ENCODE measurements at regions not wholly inside any gene's neighbourhood (a gene's known extent, or its start where the extent isn't known, plus 50 kb on each side); places are given as distances from the start of the nearest gene placed in this dataset.
"Not testable (repeated sequence)": the region's sequence is repeated elsewhere in the genome, so short reads cannot be mapped to it uniquely, and the experiment has no call there.

GRCh38 chr4:154164931-154165839, 326.4 kb downstream of the DCHS2 start:
- peak in 1 of 2 donors; percentile 45 for DNase-seq (ENCODE audit: low read depth in 1 of 2, low spot score in 1 of 2)

GRCh38 chr4:154160519-154161301, 330.9 kb downstream of the DCHS2 start:
- no peak for DNase-seq (ENCODE audit: low read depth in 1 of 2, low spot score in 1 of 2)

GRCh38 chr4:154158361-154159155, 333.0 kb downstream of the DCHS2 start:
- no peak for DNase-seq (ENCODE audit: low read depth in 1 of 2, low spot score in 1 of 2)

- DNase-seq (ENCODE audit: low read depth in 1 of 2, low spot score in 1 of 2): no peak
Measured at GRCh38 chr4:154152546-154152945, 339.1 kb downstream of the DCHS2 start.

GRCh38 chr4:154149236-154149635, 342.4 kb downstream of the DCHS2 start:
- not testable (repeated sequence) for DNase-seq (ENCODE audit: low read depth in 1 of 2, low spot score in 1 of 2)

GRCh38 chr4:154143720-154144119, 347.9 kb downstream of the DCHS2 start:
- DNase-seq (ENCODE audit: low read depth in 1 of 2, low spot score in 1 of 2): no peak

GRCh38 chr4:154142664-154143063, 348.9 kb downstream of the DCHS2 start:
- DNase-seq (ENCODE audit: low read depth in 1 of 2, low spot score in 1 of 2): no peak

- no peak for DNase-seq (ENCODE audit: low read depth in 1 of 2, low spot score in 1 of 2)
Measured at GRCh38 chr4:154140869-154141268, 350.7 kb downstream of the DCHS2 start.

- no peak for DNase-seq (ENCODE audit: low read depth in 1 of 2, low spot score in 1 of 2)
Measured at GRCh38 chr4:154137320-154137905, 348.5 kb upstream of the SFRP2 start.

GRCh38 chr4:154135576-154135975, 346.7 kb upstream of the SFRP2 start:
- DNase-seq (ENCODE audit: low read depth in 1 of 2, low spot score in 1 of 2): no peak

GRCh38 chr4:154132406-154132805, 343.5 kb upstream of the SFRP2 start:
- no peak for DNase-seq (ENCODE audit: low read depth in 1 of 2, low spot score in 1 of 2)

- DNase-seq (ENCODE audit: low read depth in 1 of 2, low spot score in 1 of 2): no peak
Measured at GRCh38 chr4:154126276-154126675, 337.4 kb upstream of the SFRP2 start.

- no peak for DNase-seq (ENCODE audit: low read depth in 1 of 2, low spot score in 1 of 2)
Measured at GRCh38 chr4:154125340-154125739, 336.5 kb upstream of the SFRP2 start.

GRCh38 chr4:154124539-154125255, 335.8 kb upstream of the SFRP2 start:
- no peak for DNase-seq (ENCODE audit: low read depth in 1 of 2, low spot score in 1 of 2)

- DNase-seq (ENCODE audit: low read depth in 1 of 2, low spot score in 1 of 2): no peak
Measured at GRCh38 chr4:154123897-154124296, 335.0 kb upstream of the SFRP2 start.

GRCh38 chr4:154120690-154121345, 331.9 kb upstream of the SFRP2 start:
- no peak for DNase-seq (ENCODE audit: low read depth in 1 of 2, low spot score in 1 of 2)

- no peak for DNase-seq (ENCODE audit: low read depth in 1 of 2, low spot score in 1 of 2)
Measured at GRCh38 chr4:154120006-154120676, 331.3 kb upstream of the SFRP2 start.

GRCh38 chr4:154119317-154119716, 330.4 kb upstream of the SFRP2 start:
- peak in 1 of 2 donors; percentile 4 for DNase-seq (ENCODE audit: low read depth in 1 of 2, low spot score in 1 of 2)

- DNase-seq (ENCODE audit: low read depth in 1 of 2, low spot score in 1 of 2): not testable (repeated sequence)
Measured at GRCh38 chr4:154117726-154118125, 328.8 kb upstream of the SFRP2 start.

All from activated CD4-positive, alpha-beta T cell treated with anti-CD3 and anti-CD28 coated beads, Interleukin-2, amount 50 U/mL, for 24 hours (primary cell).